Central memory CD8-positive, alpha-beta T cell (primary cell): ENCODE measurements at regions not wholly inside any gene's neighbourhood (a gene's known extent, or its start where the extent isn't known, plus 50 kb on each side); places are given as distances from the start of the nearest gene placed in this dataset.

Experiments
- ATAC-seq: fragments of 150-1000 bp; cut with Tn5 transposase; replicated peaks from 2 replicates; pipeline ENCODE4 v1.10.0; 2022; ENCODE audit warnings: mild to moderate bottlenecking, moderate FRiP score, moderate number of reproducible peaks; ENCODE audit not compliant: poor library complexity, severe bottlenecking; ENCODE audit errors: extremely low read depth
- DNase-seq, 2 donors: peaks; one replicate each; pipeline ENCODE4 v3.0.0; 2021; ENCODE audit warnings: low spot score in 2 of 2
- H3K27ac Mint-ChIP-seq: one replicate; pipeline ENCODE4 v1.8.0; 2022; ENCODE audit warnings: low read depth, mild to moderate bottlenecking, moderate library complexity, mixed read lengths
- H3K27me3 Mint-ChIP-seq: one replicate; pipeline ENCODE4 v1.8.0; 2022; ENCODE audit warnings: mixed read lengths
- H3K36me3 Mint-ChIP-seq: one replicate; pipeline ENCODE4 v1.8.0; 2022; ENCODE audit warnings: mild to moderate bottlenecking, moderate library complexity, mixed read lengths; ENCODE audit not compliant: insufficient read depth
- H3K4me1 Mint-ChIP-seq: one replicate; pipeline ENCODE4 v1.8.0; 2022; ENCODE audit warnings: mixed read lengths
- H3K4me3 Mint-ChIP-seq: one replicate; pipeline ENCODE4 v1.8.0; 2022; ENCODE audit warnings: mild to moderate bottlenecking, moderate library complexity, mixed read lengths
- H3K9me3 Mint-ChIP-seq: one replicate; pipeline ENCODE4 v1.8.0; 2022; ENCODE audit warnings: mixed read lengths

DNA sequence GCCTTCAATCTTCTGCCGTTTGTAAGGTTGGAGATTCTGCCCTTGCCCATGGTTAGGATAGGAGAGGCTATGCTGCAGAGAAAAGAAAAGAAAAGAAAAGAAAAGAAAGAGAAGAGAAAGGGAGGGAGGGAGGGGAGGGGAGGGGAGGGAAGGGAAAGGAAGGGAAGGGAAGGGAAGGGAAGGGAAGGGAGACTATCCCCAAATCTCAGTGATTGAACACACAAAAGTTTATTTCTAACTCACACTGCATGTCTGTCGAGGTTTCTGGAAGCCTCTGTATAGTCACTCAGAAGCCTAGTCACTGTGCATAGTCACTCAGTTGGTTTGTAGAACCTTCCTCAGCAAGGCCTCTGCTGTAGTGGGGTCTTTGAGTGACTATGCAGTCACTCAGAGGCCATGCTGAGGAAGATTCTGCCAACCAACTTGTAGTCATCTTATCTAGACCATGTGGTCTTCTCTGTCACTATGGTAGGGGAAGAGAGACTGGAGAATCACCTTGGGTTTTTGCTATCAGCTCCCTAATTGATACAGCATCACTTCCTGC is 52.3 kb upstream of the ABCC9 start:
- DNase-seq (no peak), ATAC-seq (no peak)
- Mint-ChIP-seq H3K27me3 (peaks cover under 1% of the 10 kb centered on the region), H3K9me3 (no peaks in the 10 kb centered on the region), H3K4me3 (no peak overlapping the region), H3K4me1 (peaks cover 10% of the 10 kb centered on the region), H3K27ac (no peak overlapping the region), H3K36me3 (no peaks in the 10 kb centered on the region)

DNA sequence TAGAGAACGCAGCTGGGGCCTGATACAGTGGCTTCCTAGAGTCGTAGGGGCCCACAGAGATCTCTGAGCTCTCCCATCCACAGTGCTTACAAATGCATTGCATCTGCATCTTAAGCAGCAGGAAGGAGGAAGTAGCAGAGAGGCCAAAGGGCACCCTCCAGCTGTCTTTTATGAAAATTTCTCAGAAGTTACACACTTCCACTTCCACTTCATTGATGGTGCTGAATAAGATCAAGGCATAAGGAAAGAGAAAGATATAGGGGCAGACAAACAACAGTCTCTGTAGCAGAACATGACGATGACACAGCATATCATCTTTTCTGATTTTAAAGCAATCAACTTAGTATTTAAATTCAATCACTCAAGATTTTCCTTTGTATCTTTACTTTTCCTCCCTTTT is 51.6 kb upstream of the ABCC9 start:
- H3K27me3 Mint-ChIP-seq, result peaks cover 8% of the 10 kb centered on the region
- ATAC-seq, result peak; percentile 19
- no peaks in the 10 kb centered on the region for H3K9me3 Mint-ChIP-seq
- DNase-seq, result no peak
- H3K27ac Mint-ChIP-seq, result no peak overlapping the region
- no peaks in the 10 kb centered on the region for H3K36me3 Mint-ChIP-seq
- H3K4me1 Mint-ChIP-seq, result peaks cover 10% of the 10 kb centered on the region
- no peak overlapping the region for H3K4me3 Mint-ChIP-seq

DNA sequence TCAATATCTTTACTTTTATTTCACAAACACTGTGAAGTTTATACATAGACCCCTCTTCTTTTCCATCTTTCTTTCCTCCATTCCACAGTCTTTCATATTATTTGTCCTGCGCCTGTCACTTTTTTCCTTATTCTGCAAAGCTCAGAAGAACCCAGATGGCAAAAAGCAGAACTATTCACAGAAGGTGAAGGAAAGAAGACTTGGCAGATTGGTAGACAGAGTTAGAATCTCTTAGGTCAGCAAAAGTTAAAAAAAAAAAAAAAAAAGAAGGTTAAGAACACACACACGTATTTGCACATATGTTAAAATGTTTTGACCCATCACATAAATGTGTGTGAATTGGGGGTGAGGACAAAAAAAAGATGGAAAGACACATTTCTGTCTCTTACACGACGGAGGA is 50.3 kb upstream of the ABCC9 start:
- H3K36me3 Mint-ChIP-seq, result no peaks in the 10 kb centered on the region
- H3K4me1 Mint-ChIP-seq, result peaks cover 10% of the 10 kb centered on the region
- ATAC-seq, result no peak
- no peak overlapping the region for H3K27ac Mint-ChIP-seq
- DNase-seq, result no peak
- H3K27me3 Mint-ChIP-seq, result peaks cover 12% of the 10 kb centered on the region
- H3K9me3 Mint-ChIP-seq, result no peaks in the 10 kb centered on the region
- H3K4me3 Mint-ChIP-seq, result no peak overlapping the region
